GM21825 (cell line): ENCODE measurements at regions not wholly inside any gene's neighbourhood (a gene's known extent, or its start where the extent isn't known, plus 50 kb on each side); places are given as distances from the start of the nearest gene placed in this dataset.

Source experiments
- ATAC-seq: cut with Tn5 transposase; IDR thresholded peaks from one replicate; pipeline ENCODE4 v1.9.1; 2021; ENCODE audit warnings: mild to moderate bottlenecking, moderate library complexity; ENCODE audit not compliant: unreplicated experiment

DNA sequence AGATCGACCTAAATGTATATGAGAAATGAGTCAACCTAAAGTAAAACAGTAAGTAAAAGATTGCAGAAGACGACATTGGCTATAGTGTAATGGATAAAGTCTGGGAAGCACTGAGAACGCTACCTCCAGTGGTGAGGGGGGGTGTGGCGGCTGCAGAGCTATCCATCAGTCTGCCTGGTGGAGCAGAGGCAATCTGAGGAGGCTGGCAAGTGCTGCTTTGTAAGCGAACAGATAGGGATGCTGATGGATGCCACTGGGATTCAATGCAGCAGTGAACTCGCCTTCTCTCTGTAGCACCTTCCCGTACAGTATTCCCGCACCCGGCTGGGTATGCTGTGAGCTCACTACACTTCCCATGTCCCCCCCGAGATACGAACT lies 261.5 kb downstream of the NSG2 start:
- no peak for ATAC-seq

DNA sequence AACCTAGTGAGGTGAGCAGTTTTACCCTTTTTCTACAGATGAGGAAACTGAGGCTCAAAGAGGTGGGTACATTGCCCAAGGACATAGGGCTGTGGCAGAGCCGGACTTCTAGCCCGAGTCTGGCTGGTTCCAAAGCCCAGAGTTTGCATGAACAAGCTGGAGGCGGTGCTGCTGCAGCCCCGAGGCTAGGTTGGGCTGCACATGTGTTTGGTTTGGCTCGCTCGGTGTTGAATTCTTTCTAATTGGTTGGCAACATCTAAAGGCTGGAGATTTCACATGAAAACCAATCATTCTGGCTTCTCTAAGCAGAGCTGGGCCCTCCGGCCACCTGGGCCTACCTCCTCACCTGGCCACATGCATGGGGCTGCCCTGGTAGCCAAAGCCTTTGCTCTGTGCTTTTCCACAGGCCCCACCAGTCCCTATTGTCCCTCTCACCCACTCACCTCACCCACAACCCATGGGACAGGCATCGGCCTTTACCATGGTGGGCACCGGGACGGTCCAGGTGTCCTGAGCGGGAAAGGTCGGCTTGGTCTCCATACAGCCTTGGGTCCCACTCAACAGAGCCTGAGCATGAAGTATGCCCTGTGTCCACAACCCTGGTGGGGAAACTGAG lies 262.3 kb downstream of the NSG2 start:
- ATAC-seq = no peak

DNA sequence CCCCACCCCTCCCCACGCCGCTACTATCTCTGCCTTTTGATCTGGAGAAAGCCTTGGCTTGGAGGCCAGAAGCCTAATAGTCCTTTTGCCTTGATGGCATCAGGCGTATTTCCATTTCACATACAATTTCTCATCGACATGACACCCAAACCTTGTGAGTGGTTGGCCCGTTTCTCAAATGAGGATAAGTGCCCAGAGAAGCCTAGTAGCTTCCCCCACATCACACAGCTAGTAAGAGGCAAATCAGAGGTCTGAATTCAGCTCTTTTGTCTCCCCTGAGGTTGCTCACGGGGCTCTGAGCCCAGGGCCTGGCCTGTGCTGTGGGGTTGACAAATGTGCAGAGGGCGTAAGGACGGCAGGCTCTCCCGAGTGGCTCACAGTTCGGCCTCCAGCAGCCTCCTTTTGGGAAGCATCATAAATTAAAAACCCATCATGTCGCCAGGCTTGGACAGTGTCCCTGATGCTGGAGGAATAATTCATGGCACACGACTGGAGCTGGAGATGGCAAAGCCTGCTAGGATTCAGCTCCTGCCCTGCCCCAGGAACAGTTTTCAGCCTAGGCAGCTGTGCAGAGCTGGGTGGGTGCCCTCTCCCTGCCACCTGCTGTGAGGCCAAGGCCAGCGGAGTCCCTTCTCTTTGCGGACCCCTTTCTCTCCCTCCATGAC lies 263.8 kb downstream of the NSG2 start:
- ATAC-seq = no peak

DNA sequence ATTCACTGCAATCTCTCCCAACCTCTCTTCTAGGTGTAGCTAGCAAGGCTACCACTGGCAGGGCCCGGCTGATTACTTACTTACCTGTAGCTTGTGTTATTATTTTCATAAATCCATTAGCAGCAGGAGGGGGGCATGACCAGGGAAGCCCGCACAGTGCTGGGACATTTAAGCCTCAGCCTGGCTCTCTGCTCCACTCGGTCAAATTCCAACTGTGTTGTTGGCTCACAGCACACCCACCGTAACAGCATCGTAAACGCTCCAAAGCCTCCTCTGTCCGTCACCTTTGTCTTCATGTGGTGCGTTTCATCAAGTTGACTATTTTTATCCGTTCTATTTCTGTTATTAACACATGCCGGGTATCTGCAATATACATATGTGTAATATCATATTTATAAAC lies 264.7 kb downstream of the NSG2 start:
- ATAC-seq = no peak

DNA sequence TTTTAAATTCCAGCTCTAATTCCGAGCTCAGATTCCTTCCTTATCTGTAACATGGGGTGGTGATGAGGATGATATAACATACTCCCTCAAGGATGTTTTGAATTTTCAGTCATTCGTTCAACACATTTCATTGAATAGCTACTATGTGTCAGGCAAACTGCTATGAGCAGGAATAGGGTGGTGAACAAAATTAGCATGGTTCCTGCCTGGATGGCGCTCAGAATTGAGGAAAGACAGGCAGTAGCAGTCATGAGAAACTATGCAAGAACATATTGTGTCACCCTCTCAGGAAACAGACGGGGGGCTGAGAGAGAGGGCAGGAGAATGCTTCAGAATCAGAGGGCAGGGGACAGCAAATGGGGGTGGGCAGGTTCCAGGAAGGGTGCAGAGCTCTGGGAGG lies 265.2 kb downstream of the NSG2 start:
- ATAC-seq = no peak

DNA sequence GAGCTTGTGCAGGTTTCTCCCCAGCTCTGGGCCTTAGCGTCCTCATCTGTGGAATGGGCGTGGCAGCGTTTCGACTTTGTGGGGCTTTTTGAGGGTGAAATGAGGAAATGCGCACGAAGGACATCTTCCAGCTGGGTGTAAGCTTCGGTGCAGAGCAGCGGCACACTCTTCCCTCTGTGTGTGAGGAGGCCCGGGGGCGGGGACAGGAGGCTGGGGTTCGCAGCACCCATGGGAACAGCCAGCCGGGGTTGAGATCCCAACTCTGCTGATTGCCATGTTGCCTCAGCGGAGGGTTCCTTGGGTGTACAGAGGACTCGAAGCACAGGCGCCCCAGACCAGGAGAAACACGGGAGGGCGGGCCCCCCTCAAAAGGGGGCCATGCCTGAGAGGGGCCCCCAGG lies 265.6 kb downstream of the NSG2 start:
- ATAC-seq = no peak

DNA sequence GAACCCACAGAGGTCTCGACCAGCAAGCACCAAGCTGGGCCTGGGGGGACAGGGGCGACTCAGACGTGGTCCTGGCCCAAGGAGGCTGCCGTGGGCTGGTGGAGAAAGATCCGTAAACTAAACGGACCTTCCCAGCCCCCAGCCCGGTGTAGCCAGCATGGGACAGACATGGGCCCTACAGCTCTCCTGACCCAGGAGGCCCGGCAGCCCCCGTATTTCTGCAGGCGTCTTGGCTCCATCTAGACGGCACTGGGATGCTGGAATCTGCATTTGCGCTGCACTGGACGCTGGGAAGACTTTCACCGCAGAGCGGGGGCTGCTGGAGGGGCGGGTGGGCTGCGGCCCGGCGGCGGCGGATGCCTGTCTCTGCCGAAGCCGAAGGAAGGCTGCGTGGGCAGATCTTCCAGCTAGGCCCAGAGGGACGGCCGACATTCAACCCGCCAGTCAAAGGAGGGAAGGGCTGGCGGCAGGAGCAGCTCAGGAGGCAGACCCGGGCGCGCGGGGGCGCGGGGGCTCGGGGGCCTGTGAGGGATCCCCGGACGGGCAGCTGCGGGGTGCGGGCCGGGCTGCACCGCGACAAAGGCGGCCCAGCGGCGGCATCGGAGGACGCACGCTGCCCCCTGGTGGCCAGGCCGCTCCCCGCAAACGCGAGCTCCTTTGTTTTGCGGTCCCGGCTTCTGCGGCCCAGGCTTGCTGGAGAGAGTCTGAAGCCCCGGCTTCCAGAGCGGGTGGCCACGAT lies 266.2 kb downstream of the NSG2 start:
- peak; percentile 74 for ATAC-seq

DNA sequence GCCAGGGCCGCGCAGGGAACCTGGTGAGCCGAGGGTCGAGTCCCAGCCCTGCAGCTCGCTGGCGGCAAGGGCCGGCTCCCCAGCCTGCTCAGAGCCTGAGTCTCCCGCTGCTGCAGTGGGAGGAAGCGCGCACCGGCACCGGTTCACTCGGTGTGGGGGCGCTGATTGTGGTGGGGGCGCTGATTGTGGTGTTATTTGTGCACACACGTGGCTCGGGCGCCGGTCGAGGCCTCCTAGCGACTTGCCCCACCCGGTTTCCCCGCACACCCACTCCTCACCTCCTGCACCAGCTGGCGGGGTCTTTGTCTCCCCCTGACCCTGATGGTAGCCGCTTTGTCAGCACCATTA lies 266.7 kb downstream of the NSG2 start:
- peak; percentile 21 for ATAC-seq

DNA sequence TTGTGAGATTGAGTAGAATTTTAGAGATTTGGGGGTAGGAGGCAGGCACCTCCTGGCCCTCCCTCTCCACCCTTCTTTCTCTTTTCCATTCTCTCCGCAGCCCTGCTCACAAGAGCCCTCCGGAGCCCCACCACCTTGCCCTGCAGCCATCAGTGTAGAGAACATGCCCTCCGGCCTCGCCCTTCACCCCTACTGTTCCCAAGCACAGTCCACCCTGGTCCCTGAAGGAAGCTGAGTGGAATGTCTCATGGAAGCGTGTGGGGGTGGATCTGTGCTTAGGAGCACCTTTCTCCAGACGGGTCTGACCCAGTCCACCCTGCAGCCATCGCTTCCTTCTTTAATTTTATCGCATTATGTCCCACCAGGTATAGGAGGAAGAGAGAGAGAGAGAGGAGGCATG lies 267.1 kb downstream of the NSG2 start:
- ATAC-seq = no peak

DNA sequence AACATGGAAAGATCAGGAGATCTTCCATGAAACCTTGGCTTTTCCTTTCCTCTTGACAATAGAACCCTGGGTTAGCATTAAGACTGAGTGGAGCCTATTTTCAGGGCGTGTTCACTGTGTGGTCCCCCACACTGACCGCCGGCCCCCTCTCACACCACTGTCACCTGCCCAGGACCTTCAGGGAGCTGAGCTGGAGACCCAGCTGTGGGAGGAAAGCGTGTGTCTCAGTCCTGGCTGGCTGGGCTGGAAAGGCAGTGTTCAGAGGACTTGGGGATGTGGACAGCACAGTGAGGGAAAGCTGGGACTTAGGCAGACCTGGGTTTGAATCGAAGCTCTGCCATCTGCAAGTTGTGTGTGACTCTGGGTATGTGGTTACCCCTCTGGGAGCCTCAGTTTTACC lies 268.1 kb downstream of the NSG2 start:
- ATAC-seq = no peak

DNA sequence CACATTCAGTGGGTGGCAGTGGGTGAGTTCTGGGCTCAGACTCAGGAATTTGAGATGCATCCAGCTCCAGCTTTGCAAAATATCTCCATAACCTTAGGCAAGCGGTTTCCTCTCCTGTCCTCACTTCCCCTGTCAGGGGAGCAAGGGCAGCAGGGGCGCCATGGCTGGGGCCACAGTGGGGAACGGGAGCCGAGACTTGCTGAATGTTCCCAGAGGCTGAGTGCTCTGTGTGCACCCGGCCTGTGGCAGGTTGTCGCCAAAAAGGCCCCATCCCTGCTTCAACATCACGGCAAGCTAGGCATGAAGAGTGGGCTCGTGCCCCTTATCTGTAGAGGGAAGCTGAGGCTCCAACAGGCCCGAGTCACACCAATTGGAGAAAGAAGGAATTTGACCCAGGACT lies 268.8 kb downstream of the NSG2 start:
- no peak for ATAC-seq

DNA sequence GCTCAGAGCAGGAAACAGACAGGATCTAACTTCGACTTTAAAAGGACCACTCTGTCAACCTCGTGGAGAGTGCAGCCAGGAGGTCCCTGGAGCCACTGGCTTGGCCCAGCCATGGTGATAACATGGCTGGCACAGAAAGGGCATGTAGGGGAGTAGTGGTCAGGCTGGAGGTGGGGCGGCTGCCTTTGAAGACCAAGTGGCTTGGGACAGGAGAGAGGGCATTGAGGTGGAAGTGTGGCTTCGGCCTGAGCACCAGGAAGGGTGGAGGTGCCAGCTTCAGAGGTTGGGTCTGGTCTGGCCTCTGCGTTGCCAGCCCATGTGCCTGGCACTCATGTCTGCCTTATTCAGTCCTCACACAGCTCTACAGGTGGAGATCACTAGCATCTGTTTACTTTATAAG lies 270.0 kb downstream of the NSG2 start:
- ATAC-seq = no peak

DNA sequence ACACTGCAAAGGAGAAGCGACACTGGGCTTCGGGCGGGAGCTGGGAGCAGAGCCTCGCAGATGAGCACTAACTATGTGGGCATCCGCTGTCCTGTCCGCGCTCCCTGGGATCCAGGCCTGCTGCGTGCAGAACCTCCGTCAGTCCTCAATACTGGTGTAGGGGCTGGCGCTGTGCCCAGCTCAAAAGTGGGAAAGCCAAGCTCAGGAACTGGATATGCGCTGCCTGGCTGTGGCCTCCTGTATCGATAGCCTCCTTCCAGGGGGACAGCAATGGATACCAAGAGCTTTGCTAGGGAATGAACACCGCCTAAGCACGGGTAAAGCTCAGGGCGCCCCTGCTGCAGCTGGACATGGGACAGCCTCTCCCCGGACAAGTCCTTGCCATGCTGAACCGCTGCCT lies 270.4 kb downstream of the NSG2 start:
- no peak for ATAC-seq

DNA sequence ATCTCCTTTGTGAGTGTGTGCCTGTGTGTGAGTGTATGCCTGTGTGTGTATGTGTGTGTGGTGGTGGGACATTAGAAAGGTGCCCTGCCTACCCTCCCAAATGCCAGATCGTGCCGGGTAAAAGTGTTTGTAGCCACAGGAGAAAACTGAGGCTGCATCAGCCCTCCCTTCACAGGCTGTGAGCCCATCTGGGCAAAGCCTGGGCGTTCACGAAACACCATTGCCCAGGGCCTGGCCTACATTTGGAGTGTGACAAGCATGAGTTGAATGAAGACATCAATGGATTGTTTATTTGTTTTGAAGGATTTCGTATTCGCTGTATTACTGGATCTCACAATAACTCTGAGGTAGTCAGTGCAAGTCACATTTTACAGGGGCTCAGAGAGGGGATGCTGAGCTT lies 270.8 kb downstream of the NSG2 start:
- ATAC-seq = no peak

DNA sequence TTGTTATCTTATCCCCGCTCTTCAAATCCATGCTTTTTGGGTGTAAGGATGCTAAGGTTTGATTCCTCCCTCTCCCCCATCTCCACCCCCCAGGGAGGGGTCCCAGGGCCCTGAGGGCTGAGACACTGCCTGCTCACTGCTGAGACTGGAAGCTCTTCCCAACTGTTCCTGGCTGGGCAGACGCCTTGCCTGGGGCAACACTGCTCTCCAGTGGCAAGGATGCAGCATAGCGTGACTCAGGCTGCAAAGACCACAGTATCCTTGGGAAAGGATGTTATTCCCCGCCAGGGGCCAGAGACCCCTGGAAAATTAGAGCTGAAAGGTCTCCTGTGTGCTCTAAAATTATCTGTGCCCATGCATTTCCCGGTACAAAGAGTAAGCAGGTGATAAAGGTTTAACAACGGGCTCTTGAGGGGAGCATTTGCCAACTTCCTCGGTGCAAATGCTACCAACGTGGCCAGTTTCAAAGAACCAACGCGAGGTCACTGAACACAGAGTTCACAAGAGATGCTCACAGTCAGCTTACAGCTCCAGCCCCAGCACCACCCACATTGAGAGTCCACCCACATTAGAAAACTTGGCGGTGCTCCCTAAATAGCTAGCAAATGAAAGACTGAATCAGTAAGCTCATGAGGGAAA lies 271.9 kb downstream of the NSG2 start:
- no peak for ATAC-seq

DNA sequence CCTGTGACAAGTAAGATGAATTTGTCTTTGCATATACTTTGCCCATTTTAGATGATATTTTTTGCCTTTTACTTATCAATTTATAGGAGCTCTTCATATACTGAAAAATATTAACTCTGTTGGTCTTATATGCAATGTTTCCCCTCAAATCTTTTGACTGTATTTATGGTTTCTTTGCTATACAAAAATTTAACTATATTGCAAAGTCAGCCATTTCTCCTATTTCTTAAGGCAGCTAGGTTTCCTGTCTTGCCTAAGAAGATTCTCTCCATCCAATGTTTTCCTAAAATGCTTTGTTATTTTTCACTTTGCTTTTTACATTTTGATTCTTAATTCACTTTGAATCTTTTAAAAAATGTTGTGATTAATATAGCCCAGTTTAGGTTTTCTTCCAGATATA lies 273.1 kb downstream of the NSG2 start:
- ATAC-seq = no peak

DNA sequence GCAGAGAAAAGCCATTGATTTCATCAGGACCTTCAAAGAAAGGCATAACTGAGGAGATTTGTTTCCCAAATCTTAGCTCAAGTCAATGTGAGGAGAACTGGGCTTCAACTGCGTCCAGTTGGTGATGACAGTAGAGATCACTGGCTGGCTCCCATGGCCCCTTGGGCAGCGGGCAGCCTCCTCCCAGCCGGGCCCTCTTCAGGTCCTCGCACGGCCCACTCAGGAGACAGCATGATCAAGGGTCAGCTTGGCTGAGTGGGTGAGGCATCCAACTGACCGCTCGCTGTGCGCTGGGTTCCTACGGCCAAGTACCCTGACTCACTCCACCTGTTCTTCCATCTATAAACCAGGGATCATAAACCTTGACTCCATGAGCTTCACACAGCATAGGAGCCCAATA lies 274.0 kb downstream of the NSG2 start:
- ATAC-seq = no peak

DNA sequence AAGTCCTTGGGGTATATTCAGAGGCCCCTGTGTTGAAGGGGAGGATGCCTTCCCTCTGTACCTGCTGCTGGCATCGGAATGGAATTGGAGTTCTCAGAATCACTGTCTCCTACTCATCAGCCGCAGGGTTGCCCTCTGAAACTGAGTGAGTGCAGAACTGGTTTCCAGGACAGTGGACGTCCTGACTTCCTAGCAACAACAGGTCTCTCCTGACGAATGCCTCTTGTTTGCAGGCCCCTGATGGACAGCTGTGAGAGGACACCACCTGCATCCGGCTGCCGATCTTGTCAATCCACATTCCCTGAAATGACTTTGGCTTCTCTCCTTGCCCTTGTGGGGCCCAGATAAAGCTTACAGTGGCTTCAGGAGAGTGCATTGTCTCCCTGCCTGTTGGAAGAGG lies 274.5 kb downstream of the NSG2 start:
- no peak for ATAC-seq

DNA sequence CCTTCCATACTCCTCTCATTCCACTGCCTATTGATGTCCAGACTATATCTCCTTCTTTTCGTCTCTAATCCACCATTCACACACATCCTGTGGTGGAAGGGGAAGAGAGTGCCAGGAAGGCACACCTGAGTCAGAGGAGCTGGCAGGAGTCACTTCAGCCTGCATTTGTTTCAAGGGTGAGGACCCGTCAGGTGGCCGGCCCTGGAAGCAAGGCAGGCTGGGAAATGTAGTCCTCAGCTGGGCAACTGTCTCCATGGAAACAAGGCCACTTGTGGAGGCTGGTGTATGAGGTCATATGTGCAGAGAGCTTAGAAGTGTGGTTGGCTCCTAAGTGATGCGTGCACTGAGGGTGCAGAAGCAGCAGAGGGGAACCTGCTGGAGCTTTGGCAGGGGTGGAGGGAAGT lies 278.4 kb downstream of the NSG2 start:
- ATAC-seq = peak; percentile 75

DNA sequence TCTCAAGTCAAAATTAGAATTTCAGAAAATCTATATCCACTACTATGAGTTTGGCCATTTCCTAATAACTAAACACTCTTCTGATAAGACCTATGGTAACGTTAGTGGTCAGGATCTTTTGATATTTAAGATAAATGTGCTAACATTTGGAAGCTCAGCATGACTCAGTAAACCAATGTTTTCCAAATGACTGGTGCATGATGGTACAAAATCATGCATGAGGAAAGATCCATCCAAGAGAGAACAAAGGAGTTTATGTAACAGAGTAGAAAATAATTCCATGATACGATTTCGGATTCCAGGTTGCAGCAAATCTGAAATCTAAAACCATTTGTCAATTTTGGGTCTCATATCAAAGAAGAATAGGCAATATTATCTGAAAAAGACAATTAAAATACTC lies 279.2 kb downstream of the NSG2 start:
- ATAC-seq = no peak

DNA sequence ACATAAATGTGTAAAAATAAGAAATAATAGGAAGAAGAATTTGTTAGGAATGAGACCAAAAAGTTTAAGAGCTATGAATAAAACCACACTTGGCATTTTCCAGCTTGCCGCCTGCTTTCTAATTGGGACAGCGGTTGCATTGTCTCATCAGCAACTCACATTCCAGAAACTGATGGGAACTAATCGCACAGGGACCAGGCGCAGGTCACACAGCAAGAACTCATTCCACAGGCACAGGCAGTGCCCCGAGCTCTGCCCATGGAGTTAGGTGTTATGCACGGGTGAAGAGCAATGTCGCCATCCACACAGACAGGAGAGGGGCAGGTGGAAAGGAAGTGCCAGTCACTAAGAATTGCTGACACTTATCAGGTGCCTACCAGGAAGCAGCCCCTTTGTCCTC lies 279.9 kb downstream of the NSG2 start:
- no peak for ATAC-seq

DNA sequence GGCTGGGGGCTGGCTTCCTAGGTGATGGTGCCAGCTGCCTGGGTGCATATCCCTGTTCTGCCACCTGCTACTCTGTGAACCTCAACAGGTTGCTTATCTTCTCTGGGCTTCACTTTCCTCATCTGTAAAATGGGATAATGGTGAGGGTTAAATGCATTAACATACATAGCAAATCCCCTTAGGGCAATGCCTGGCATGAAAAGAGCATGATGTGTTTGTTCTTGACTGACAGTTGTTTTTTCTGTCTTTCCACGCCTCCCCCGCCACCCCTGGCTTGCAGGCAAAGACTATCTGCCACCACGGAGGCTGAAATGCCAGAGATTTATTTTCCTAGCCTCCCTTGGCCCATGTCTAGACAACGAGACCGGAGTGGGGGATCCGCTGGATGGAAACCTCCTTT lies 280.5 kb downstream of the NSG2 start:
- ATAC-seq = no peak
